SIG-M5 treated with dmso at 0.1 percent for 504 hours (cell line): ENCODE measurements at regions not wholly inside any gene's neighbourhood (a gene's known extent, or its start where the extent isn't known, plus 50 kb on each side); places are given as distances from the start of the nearest gene placed in this dataset.

Experiments used
- DNase-seq: peaks from one replicate; lab custom pipeline; 2025; ENCODE audit not compliant: unreplicated experiment; lab: John Stamatoyannopoulos, UW

DNA sequence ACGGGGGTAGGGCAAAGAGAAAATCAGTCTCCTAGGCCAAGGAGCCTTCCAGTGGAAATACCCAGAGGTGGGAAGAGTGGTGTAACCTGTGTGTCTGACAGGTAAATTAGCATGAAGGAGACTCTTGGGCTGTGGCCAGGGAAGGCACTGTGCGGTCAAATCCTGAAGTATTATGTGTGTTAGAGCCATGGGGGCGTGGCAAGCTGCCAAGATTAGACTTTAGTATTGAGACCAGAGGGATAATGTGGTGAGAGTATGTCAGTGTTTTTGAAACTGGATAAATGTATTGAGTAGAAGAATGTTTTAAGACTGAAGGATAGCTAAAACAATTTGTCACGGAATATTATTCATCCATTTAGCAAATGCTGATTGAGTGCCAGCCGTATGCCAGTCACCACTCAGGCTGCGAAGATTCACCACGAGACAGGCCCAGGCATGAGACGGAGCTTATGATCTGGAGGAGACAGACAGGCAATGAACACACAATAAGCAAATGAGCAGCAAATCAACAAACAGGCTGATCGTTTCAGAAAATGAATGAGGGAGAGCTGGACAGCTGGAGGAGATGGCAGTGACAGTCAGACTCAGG is 445.9 kb downstream of the MCTP2 start:
- no peak for DNase-seq

DNA sequence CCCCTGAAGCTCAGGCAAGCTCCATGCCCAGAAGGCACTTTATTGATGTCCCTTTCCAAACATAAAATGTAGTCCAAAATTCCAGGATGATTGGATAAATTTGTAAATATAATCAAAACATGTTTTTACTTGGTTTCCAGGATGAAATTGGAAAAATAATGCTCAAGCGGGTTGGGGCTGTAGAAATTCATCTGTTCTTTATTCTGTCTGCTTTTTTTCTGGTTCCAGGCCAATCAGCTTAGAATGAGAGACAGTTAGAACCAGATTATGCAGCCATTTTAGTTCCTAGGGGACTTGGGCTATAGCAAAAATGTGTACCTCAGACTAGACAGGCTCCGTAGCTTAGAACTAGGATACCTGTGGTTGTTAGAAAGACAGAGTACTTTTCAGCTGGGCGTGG is 450.8 kb downstream of the MCTP2 start:
- DNase-seq = no peak

DNA sequence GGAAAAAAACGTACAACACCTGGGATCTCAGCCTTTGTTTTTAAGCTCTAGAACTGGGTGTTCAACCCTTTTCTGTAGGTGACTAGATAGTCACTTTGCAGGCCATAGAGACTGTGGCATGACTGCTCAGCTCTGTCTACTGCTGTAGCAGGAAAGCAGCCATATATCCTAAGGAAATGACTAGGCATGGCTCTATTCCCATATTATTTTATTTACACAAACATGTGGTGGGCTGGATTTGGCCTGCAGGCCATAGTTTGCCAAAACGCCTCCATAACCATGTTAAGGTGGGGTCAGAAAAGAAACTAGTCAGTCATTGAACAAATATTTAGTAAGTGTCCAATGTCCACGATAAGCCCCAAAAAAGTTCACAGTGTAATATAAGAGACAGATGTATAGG is 452.5 kb downstream of the MCTP2 start:
- no peak for DNase-seq

DNA sequence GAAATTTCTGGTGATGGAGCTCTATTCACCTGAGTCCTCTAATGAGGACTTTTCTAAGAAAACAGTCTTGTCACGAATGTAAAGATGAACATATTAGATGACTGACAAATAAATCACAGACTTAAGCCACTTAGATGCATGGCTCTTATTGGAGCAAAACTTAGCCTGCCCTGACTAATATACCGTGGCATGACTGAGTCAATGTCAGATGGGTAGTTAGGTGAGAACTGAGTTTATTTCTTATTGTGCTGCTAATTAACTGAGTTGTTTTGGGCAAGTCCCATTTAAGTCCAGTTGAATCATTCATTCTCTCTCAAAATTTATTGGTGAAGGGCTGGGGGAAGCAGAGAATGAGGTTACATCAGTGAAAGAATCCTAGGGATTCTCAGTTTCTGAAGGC is 459.8 kb downstream of the MCTP2 start:
- DNase-seq = no peak

DNA sequence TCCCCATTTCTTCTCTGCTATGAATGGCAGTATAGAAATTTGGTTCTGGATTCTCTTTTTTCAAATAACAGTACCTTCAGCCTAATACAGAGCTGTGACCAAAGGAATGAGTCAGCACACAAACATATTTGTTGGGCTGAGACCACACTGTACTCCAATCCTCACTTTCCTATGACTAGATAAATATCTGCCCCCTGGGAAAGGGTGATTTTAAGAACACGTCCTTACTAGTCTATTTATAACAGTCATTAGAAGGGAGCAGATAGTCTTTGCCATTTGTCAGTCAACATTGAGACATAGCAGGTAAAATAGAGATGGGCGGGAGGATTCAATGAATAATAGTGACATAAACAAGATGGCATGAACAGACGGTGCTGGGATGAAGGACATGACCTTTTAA is 461.3 kb downstream of the MCTP2 start:
- DNase-seq = no peak

DNA sequence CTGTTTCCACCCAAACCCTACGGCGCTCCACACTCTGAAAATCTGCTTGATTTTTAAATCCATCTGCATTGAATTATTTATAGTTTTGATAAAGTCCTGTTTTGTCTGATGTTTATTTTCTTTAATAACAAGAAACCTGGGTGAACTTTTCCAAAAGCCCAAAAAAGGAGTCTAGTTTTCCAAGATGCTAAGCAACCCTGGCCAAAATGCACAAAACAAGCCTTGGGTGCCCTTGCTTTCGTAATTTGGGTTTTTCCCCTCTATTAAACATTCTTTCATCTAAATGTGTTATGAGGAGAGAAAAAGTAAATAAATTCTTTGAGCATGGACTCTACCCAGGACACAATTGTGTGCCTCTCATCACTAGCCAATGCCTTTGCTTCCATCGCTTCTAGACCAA is 468.9 kb downstream of the MCTP2 start:
- DNase-seq = no peak

DNA sequence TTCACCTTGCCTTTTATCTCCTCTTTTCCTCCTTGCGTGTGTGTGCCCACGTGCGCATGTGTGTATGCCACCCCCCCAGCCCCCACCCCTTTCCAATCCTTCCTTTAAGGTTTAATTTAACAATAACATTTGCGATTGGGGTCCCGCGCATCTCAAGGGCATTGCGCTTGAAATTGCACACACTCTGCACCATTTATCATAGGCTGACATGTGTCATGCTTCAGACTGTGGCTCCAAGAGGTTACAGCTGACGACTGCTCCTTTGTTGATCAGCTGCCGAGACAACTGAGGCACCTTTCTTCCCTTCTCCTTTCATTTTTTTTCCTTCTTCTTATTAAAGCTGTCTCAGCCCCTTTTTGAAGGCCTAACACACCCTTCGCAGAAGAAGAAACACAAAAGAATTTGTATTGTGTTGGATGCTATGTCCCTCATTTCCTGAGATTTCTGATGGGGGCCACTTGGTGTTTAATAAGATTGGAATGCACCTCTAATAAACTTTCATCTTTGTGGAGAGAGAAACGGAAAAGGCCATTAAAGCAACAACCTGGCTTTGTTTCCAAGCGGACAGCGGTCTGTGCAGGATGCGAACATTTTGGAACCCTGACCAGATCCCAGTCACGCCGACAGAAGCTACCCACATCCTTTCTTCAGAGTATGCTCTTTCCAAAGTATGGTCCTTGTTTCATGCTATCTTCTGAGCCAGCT is 470.1 kb downstream of the MCTP2 start:
- DNase-seq = no peak

DNA sequence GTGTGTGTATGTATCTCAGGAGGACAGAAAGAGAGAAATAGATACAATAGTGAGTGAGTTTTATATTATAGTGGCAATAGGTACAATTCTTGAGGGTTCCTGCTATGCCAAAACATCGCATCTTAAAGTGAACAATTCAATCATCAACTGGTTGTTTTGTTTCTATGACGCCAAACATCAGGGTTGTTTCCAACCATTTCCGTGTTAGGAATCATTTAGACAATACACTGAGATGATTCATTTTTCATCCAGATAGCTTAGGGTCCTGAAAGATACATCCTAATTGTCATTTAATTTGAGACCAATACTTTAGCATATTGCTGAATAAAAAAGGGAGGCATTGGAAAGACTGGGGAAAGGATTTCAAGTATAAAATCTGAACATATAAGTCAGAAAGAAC is 472.2 kb downstream of the MCTP2 start:
- DNase-seq = no peak

DNA sequence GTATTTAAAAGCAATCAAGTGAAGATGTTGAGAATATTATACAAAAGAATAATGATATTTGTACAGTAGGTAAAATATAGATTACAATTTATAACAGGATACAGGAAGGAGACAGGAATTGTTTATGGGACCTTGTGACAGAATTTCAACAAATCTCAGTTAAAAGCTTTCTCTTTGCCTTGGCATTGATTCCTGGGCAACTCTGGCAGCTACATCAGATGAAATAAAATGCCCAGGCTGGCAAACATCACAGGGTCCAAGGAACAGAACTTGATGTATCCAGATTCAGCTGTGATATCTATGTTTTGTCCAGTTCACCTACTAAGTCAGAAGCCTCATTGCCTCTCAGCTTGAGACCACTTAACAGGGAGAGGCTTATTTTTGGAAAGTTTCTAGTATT is 473.1 kb downstream of the MCTP2 start:
- no peak for DNase-seq

DNA sequence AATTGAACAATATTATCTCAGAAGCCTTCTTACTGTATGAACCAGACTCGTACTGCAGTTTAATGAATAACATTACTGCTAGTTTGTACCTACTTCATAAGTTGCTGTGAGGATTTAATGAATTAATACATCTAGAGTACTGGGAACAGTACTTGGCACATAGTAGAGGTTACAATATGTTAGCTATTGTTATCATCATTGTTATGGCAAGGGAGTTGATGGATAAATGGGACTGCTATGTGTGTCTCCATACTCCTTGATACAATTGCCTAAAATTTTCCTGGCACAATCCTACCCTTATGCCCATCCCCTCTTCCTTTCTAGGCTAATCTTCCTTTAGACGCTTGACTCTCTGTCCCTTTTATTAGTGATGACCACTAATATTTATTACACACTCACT is 473.6 kb downstream of the MCTP2 start:
- no peak for DNase-seq

DNA sequence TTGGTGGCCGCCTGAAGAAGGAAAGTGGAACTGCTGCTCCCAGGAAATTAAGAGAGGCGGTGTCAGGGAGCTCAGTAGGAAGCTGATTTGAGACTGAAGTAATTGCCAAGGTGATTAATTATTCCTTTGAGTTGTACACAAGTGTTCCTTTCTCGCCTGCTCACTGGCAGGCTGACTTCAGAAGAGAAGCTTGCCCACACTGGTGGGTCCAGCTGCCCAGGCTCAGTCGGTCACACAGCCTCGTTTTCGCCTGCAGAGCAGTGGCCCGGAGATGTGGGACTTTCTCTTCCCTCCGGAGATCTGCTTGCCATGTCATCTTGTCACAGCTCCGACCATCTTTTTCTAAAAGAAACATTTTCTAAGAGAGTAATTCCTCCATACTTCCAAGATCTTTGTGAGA is 478.0 kb downstream of the MCTP2 start:
- no peak for DNase-seq

DNA sequence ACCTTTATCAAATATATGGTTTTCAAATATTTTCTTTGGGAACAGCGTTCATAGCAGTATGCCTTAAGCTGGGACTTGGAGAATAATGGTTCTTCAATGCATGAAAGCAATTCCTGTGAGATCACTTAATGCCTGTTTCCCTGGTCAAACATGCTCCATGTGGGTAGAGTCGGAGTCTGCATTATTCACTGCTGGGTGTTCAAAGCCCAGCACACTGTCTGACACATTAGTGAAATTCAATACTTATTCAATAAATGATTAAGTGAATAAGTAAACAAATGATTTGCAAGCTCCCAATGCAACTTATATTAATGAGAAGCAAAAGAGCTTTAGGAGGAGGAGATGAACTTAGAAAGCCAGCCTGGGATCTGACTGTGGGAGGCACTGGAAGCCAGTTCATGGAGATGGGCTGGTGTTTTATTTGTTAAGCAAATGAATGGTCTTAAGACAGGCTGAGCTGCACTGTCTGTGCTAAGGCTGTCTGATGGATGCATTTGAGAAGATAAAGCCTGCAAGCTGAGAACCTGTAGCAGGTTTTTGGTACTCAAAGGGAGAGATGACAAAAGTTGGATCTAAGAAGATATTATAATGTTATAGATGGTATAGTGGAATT is 490.8 kb downstream of the MCTP2 start:
- DNase-seq = no peak

DNA sequence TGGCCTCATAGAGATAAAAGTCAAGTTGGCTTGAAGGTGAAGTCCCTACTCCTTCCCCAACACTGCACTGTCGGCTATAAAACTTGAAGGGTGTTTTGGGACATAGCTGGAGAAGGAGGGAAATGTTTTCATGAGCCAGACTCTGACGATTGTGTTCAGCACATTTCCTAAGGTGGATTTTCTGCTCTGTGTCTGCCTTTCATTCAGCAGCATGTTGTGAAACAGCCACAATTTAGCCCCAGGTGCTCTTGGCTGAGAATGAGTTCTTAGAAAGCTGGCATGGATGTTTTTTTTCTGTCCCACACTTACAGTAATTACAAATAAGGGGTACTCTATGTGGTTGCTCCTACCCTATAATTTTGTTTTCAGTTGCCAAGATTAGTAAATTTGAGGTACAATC is 492.4 kb downstream of the MCTP2 start:
- DNase-seq = no peak

DNA sequence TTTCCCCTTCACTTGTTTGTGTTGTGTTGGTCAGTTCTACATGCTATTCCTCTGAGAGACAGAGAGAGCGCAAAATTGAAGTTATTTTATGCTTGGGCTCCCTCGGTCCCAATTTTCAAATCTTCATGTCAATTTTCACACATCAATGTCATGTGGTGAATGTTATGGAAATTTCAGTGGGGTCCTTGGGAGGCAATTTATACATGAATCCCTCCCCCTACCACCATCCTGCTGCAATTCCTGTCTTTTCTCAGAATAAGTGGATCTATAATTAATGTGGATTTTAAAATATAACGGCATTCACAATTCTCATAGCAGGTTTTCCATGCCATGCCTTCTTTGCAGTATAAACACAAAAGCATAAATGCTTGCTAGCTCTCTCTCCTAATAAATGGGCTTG is 499.9 kb downstream of the MCTP2 start:
- DNase-seq = no peak

DNA sequence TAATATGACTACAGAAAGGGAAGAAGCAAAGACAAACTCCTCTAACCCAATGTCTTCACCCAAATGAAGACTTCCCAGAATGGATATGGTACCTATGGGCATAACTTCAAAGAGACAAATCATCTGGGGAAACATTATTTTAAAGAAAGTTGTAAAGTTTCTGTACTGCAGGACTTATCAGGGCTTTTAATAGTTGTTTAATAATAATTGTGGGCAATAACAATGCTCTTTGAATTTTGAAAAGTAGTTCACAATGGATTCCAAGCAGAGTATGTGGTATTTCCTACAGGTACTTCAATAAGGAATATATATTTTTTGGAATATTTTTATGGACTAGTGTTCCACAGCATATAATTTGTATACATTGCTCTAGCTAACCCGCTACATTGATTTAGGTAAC is 503.1 kb downstream of the MCTP2 start:
- DNase-seq = no peak

DNA sequence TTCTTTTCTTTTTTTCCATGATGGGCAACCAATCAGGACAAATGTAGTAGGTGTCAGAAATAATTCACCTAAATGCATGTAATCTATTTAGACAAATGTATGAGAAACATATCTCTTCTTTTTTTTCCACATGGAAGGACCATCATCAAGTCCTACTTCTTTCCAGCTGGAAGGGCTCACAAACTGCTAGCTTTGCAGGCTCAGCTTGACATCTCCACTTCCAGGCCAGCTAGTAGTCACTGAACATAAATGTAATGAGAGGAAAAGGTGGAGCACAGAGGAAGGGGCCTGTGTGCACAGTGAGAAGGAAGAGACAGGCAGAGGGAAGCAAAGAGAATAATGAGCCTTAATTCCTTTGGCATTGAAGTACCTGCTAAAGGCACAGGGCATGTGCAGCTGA is 504.9 kb downstream of the MCTP2 start:
- DNase-seq = no peak

DNA sequence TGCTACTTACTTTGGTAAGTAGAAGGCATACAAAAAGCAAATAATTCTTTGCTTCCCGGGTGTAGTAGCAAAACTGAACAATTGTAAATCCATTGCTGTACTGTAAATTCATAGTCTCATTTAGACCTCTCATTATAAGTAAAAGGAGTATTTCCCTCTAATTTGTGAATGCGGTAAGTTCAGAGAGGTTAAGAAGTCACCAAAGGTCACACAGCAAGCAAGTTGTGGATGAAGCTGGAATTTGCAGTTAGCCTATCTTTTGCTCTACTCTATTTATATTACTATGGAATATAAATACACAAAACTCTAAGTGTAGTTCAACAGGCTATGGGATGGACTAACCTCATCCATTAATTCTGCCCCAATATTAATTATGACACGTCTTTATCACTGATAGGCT is 508.3 kb downstream of the MCTP2 start:
- DNase-seq = no peak

DNA sequence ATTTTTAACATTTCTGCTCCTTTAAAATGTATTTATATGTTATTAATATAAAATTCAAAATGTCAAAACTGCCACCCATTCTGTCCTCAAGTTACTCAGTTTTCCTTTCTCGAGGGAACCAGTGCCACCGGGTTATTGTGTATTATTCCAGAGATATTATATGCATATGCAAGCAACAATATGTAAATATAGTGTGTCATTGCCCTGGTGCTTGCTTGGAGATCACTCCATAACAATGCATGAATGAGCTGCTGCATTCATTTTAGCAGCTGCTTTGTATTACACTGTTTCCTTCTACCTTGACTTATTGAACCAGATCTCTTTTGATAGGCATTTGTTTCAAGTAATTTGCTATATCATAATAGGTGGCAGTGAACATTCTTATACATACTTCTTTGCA is 509.1 kb downstream of the MCTP2 start:
- no peak for DNase-seq

DNA sequence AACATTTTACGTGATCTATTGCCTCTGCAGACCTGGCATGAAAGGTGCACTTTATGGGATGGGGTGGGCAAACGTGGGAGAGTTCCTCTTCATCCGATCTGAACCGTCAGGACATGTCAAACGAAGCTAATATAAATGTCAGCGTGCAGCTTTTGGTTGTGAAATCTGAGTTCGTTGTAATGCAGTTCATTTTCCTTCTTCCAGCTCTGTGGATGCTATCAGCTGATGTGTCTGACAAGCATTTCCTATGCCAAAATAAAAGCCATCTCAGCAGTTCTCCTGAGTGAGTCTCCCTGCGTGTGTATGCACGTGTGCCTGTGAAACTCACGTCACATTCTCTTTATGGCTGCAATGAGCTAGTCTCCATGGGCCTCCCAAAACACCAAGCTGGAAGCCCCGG is 512.3 kb downstream of the MCTP2 start:
- no peak for DNase-seq

DNA sequence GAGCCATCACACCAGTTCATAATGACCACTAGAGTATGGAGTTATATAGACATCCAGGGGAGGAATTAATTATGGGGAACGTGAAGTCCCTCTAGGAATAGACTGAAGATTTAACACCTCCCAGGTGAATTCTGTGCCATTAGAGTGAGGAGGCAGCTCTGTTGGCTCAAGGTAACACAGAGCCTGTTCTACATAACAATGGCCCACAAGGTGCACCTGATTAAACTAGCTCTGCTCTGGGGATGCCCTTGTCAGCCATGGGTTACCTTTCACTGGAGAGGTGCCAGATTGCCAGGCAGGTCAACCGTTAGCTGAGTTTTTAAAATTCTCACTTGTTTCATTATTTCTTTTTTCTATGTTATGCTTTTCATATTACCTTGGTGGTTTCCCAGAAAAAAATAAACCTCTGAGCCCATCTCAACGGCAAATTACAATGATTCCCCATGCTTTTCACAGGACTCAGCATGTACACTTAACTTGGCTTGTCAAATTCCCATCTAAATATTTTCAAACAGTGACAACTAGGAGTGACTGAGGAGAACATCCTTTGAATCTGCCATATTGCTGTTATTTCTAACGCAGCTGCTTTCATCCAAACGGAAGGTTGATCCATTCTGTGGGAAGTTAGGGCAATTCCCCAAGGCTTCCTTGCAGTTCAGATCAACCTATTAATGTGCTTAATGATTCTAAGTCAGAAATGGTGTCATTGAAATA is 512.9 kb downstream of the MCTP2 start:
- no peak for DNase-seq

DNA sequence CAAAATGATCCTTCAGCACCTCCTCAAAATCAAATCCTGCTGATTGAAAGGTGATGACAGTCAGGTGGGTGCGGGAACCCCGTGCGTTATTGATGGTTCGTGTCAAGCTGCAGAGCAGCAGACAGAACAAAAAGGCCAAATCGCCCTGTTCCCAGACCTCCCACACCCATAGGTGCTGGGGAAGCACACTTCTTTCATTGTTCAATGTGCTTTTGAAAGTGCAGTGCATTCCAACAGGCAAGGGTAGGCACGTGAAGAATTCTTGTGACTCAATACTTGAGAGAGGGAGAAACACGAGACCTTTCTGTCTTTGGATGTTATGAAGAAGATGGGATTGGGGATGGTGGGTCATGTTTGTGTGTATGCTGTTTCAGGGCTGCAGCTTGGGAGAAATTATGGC is 514.0 kb downstream of the MCTP2 start:
- no peak for DNase-seq

DNA sequence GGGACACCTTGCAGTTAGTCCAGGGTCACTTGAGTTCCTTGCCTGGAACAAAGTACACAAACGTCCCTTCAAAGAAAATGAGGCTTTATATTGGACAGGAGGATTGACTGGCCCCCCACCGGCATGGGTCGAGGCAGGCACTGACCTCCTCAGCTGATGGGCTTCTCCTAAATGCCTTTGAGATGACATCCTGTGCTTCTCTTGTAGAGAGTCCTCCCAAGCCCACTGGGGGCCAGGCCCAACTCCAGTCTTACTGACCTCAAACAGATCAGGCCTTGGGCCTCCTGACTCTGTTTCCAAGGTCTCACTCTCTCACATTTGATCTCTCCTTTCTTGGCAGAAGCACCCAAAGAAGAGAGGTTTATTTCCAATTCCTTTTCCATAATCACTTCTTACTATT is 516.1 kb downstream of the MCTP2 start:
- no peak for DNase-seq
